HL-60 (cell line): ENCODE measurements at regions not wholly inside any gene's neighbourhood (a gene's known extent, or its start where the extent isn't known, plus 50 kb on each side); places are given as distances from the start of the nearest gene placed in this dataset.

Source experiments
- DNase-seq, 2 experiments: peaks; one replicate each; pipeline ENCODE4 v3.0.0-alpha.2; 2010 to 2020; ENCODE audit warnings: low read depth in 1 of 2, low spot score in 1 of 2
- H3K27ac ChIP-seq: fragments of 250-450 bp; sonication (Bioruptor Pico); replicated peaks from 2 replicates; pipeline ENCODE4 v1.5.1; 2020; ENCODE audit warnings: mild to moderate bottlenecking, moderate library complexity
- H3K27me3 ChIP-seq: fragments of 250-450 bp; sonication (Bioruptor Pico); 2 replicates; pipeline ENCODE4 v1.5.1; 2021; ENCODE audit warnings: mild to moderate bottlenecking, moderate library complexity; ENCODE audit not compliant: insufficient read depth, poor library complexity, severe bottlenecking
- H3K4me3 ChIP-seq: replicated peaks from 2 replicates; pipeline ENCODE4 v1.5.1; 2011; ENCODE audit warnings: mild to moderate bottlenecking, control low read depth, low read length; ENCODE audit not compliant: insufficient read depth
- CTCF ChIP-seq: IDR thresholded peaks from one replicate; pipeline ENCODE4 v1.5.1; 2011; ENCODE audit warnings: low read length, control low read depth, inconsistent platforms; ENCODE audit not compliant: insufficient read depth
- GABPA ChIP-seq: IDR thresholded peaks from 2 replicates; pipeline ENCODE4 v1.6.1; 2012; ENCODE audit warnings: low read depth
- POLR2AphosphoS5 ChIP-seq: IDR thresholded peaks from 2 replicates; pipeline ENCODE4 v1.6.1; 2012; ENCODE audit warnings: low read depth
- SPI1 ChIP-seq: IDR thresholded peaks from 2 replicates; pipeline ENCODE4 v1.6.1; 2012; ENCODE audit warnings: low read depth, mild to moderate bottlenecking, borderline replicate concordance
- TF ChIP-seq, protein P1 (sequence below): IDR thresholded peaks from 2 replicates; pipeline ENCODE4 v1.6.1; 2012; ENCODE audit warnings: low read depth; ENCODE audit not compliant: insufficient replicate concordance

- DNase-seq = no peak
- H3K27ac ChIP-seq = no peak overlapping the region
- TF ChIP-seq POLR2AphosphoS5 (no peak), SPI1 (no peak)
- H3K27me3 ChIP-seq = no peaks in the 10 kb centered on the region
- H3K4me3 ChIP-seq = no peak overlapping the region
These were observed 565.4 kb upstream of the RGS18 start for GRCh38 chr1:191592907-191593306.

- no peak for DNase-seq
- Histone ChIP-seq H3K4me3 (no peak overlapping the region), H3K27ac (no peak overlapping the region), H3K27me3 (no peaks in the 10 kb centered on the region)
- TF ChIP-seq SPI1 (no peak), POLR2AphosphoS5 (no peak), CTCF (no peak), GABPA (no peak)
- TF ChIP-seq, protein P1, sequence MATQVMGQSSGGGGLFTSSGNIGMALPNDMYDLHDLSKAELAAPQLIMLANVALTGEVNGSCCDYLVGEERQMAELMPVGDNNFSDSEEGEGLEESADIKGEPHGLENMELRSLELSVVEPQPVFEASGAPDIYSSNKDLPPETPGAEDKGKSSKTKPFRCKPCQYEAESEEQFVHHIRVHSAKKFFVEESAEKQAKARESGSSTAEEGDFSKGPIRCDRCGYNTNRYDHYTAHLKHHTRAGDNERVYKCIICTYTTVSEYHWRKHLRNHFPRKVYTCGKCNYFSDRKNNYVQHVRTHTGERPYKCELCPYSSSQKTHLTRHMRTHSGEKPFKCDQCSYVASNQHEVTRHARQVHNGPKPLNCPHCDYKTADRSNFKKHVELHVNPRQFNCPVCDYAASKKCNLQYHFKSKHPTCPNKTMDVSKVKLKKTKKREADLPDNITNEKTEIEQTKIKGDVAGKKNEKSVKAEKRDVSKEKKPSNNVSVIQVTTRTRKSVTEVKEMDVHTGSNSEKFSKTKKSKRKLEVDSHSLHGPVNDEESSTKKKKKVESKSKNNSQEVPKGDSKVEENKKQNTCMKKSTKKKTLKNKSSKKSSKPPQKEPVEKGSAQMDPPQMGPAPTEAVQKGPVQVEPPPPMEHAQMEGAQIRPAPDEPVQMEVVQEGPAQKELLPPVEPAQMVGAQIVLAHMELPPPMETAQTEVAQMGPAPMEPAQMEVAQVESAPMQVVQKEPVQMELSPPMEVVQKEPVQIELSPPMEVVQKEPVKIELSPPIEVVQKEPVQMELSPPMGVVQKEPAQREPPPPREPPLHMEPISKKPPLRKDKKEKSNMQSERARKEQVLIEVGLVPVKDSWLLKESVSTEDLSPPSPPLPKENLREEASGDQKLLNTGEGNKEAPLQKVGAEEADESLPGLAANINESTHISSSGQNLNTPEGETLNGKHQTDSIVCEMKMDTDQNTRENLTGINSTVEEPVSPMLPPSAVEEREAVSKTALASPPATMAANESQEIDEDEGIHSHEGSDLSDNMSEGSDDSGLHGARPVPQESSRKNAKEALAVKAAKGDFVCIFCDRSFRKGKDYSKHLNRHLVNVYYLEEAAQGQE = no peak
These were observed 563.1 kb upstream of the RGS18 start for GRCh38 chr1:191595170-191595569.

DNA sequence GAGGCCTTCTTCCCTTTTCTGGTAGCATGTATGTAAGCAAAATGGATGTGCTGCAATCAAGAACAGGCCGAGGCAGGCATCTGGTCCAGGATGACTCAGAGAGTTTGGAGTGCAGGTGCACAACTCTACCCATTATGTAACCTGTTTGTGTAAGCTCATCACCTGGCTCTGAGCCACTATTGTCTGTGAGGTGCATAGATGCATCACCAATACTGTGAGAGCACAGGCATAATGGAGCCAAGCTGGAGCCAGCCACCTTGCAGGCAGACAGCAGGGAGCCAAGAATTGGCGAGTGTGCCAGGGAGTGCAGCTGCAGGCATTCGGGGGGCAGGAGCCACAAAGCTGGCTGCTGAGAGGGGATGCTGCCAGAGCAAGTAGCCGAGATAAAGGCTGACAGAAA lies 549.9 kb upstream of the RGS18 start:
- Histone ChIP-seq H3K27me3 (no peaks in the 10 kb centered on the region), H3K27ac (no peak overlapping the region), H3K4me3 (no peak overlapping the region)
- TF ChIP-seq GABPA (no peak), CTCF (no peak), POLR2AphosphoS5 (no peak), SPI1 (no peak)
- TF ChIP-seq, protein P1 = no peak
- no peak for DNase-seq

DNA sequence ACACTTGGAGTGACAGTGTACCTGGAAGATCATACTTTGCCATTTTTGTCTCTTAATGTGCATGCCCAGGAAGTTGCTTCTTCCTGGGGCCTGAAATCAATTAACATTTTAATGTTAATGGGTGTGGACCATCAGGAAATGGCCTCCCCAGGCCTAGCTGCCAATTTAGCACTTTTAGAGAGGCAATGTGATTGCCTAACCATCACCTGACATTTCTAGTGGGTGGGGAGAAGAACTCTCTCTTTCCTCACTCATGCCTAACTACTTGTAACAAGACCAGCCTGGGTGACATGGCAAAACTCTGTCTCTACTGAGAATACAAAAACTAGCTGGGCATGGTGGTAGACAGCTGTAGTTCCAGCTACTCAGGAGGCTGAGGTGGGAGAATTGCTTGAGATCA lies 549.0 kb upstream of the RGS18 start:
- no peak overlapping the region for H3K4me3 ChIP-seq
- DNase-seq = no peak
- H3K27me3 ChIP-seq = no peaks in the 10 kb centered on the region
- no peak overlapping the region for H3K27ac ChIP-seq
- TF ChIP-seq SPI1 (no peak), CTCF (no peak), POLR2AphosphoS5 (no peak), GABPA (no peak)
- TF ChIP-seq, protein P1 = no peak
